Neural crest cell (in vitro differentiated cells): ENCODE measurements at regions not wholly inside any gene's neighbourhood (a gene's known extent, or its start where the extent isn't known, plus 50 kb on each side); places are given as distances from the start of the nearest gene placed in this dataset.

Source experiments
- DNase-seq: peaks from one replicate; pipeline ENCODE4 v3.0.0; 2021; ENCODE audit warnings: low read depth, mixed read lengths, low spot score
- H3K27ac Mint-ChIP-seq: one replicate; pipeline ENCODE4 v1.8.0; 2021; ENCODE audit warnings: mild to moderate bottlenecking, mixed read lengths; ENCODE audit not compliant: unreplicated experiment
- H3K27me3 Mint-ChIP-seq: 2 replicates; pipeline ENCODE4 v1.8.0; 2021; ENCODE audit warnings: low read depth, mild to moderate bottlenecking, mixed read lengths
- H3K36me3 Mint-ChIP-seq: 2 replicates; pipeline ENCODE4 v1.8.0; 2021; ENCODE audit warnings: low read depth, mild to moderate bottlenecking, mixed read lengths
- H3K4me1 Mint-ChIP-seq: 2 replicates; pipeline ENCODE4 v1.8.0; 2021; ENCODE audit warnings: mixed read lengths
- H3K4me3 Mint-ChIP-seq: one replicate; pipeline ENCODE4 v1.8.0; 2021; ENCODE audit warnings: mild to moderate bottlenecking, mixed read lengths
- H3K9me3 Mint-ChIP-seq: 2 replicates; pipeline ENCODE4 v1.8.0; 2021; ENCODE audit warnings: mixed read lengths
- TF ChIP-seq, protein P1 (sequence below): fragments of 200-600 bp; sonication (generic); conservative IDR thresholded peaks from 2 replicates; pipeline ENCODE4 v1.5.0; 2021; ENCODE audit warnings: antibody characterized with exemption, mild to moderate bottlenecking

GRCh38 chr18:60232541-60232940 lies 140.0 kb downstream of the MC4R start:
- Mint-ChIP-seq H3K4me3 (no peak overlapping the region), H3K36me3 (no peaks in the 10 kb centered on the region), H3K9me3 (no peaks in the 10 kb centered on the region), H3K27ac (no peak overlapping the region), H3K27me3 (no peaks in the 10 kb centered on the region), H3K4me1 (no peaks in the 10 kb centered on the region)
- TF ChIP-seq, protein P1, sequence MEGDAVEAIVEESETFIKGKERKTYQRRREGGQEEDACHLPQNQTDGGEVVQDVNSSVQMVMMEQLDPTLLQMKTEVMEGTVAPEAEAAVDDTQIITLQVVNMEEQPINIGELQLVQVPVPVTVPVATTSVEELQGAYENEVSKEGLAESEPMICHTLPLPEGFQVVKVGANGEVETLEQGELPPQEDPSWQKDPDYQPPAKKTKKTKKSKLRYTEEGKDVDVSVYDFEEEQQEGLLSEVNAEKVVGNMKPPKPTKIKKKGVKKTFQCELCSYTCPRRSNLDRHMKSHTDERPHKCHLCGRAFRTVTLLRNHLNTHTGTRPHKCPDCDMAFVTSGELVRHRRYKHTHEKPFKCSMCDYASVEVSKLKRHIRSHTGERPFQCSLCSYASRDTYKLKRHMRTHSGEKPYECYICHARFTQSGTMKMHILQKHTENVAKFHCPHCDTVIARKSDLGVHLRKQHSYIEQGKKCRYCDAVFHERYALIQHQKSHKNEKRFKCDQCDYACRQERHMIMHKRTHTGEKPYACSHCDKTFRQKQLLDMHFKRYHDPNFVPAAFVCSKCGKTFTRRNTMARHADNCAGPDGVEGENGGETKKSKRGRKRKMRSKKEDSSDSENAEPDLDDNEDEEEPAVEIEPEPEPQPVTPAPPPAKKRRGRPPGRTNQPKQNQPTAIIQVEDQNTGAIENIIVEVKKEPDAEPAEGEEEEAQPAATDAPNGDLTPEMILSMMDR = no peak
- no peak for DNase-seq

GRCh38 chr18:60228609-60229595 lies 143.7 kb downstream of the MC4R start:
- Mint-ChIP-seq H3K36me3 (no peaks in the 10 kb centered on the region), H3K27ac (no peak overlapping the region), H3K27me3 (no peaks in the 10 kb centered on the region), H3K9me3 (peaks cover 11% of the 10 kb centered on the region), H3K4me1 (no peaks in the 10 kb centered on the region), H3K4me3 (no peak overlapping the region)
- DNase-seq = no peak
- TF ChIP-seq, protein P1 = no peak

DNA sequence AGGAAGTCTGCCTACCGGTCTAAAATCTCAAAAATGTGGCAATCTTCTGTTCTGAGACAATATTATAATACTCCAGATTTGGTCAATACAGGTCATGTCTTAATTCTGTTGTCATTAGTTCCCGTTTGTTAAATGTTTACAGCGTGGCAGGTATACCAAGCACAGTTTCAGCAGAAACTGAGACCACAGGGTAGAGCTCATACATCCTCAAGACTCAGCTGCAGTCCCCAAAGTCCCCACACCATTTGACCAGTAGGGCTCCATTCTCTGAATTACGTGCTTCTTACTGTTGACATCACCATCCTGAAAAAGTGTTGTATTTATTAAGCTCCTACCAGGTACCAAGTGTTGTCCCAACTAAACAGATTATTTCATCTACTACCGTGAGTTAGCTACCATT lies 157.1 kb downstream of the MC4R start:
- Mint-ChIP-seq H3K36me3 (no peaks in the 10 kb centered on the region), H3K27me3 (no peaks in the 10 kb centered on the region), H3K27ac (no peak overlapping the region), H3K4me3 (no peak overlapping the region), H3K9me3 (no peaks in the 10 kb centered on the region), H3K4me1 (no peaks in the 10 kb centered on the region)
- DNase-seq = no peak
- TF ChIP-seq, protein P1 = no peak

DNA sequence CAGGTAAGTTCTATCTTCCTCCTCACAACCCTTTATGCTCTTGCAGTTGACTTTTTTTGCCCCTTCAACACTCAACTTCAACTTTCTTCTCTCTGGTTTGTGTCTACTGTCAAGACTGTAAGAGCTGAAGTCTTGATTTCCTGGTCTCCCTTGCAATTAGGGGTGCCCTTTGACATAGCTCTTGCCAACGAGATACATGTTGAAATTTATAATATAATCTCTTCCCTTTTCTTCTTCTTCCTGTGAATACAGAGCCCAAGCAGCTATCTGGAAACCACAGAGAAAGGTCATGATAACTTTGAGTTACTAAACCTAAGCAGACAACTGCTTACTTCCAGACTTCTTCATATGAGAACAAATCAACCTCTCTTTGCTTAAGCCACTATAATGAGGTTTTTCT lies 163.5 kb downstream of the MC4R start:
- TF ChIP-seq, protein P1 = no peak
- H3K4me1 Mint-ChIP-seq = no peaks in the 10 kb centered on the region
- DNase-seq = no peak
- H3K9me3 Mint-ChIP-seq = no peaks in the 10 kb centered on the region
- H3K4me3 Mint-ChIP-seq = no peak overlapping the region
- no peaks in the 10 kb centered on the region for H3K27me3 Mint-ChIP-seq
- no peaks in the 10 kb centered on the region for H3K36me3 Mint-ChIP-seq
- no peak overlapping the region for H3K27ac Mint-ChIP-seq

DNA sequence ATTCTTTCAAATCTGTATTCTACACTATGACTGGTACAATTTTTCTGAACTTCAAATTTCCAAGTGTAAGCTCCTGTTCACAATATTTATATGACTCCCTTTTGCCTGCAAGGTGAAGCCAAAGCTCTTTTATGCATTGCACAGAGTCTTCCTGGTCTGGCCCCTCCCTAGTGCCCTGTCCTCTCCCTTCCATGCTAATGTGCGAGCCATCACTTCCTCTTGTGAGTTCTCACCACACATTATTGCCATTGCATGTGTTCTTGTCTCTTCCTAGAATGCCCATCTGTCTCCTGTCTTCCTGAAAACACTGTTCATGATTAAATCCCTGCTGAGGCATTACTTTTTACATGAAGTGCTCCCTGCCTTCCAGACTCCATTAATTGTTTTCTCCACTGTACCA lies 169.9 kb downstream of the MC4R start:
- no peaks in the 10 kb centered on the region for H3K9me3 Mint-ChIP-seq
- no peak overlapping the region for H3K4me3 Mint-ChIP-seq
- TF ChIP-seq, protein P1 = no peak
- peaks cover 10% of the 10 kb centered on the region for H3K27me3 Mint-ChIP-seq
- no peaks in the 10 kb centered on the region for H3K4me1 Mint-ChIP-seq
- no peak overlapping the region for H3K27ac Mint-ChIP-seq
- DNase-seq = no peak
- H3K36me3 Mint-ChIP-seq = no peaks in the 10 kb centered on the region
